Choroid plexus epithelial cell (primary cell): ENCODE measurements at regions not wholly inside any gene's neighbourhood (a gene's known extent, or its start where the extent isn't known, plus 50 kb on each side); places are given as distances from the start of the nearest gene placed in this dataset.

Experiments used
- DNase-seq: peaks from one replicate; pipeline ENCODE4 v3.0.0-alpha.2; 2010; ENCODE audit warnings: low read depth
- H3K4me3 ChIP-seq: 2 replicates; pipeline ENCODE4 v1.5.1; 2011; ENCODE audit warnings: low read depth, mild to moderate bottlenecking, control low read depth, low read length, moderate library complexity
- CTCF ChIP-seq: conservative IDR thresholded peaks from 2 replicates; pipeline ENCODE4 v1.5.1; 2011; ENCODE audit warnings: low read depth, mild to moderate bottlenecking, control low read depth, inconsistent platforms, low read length, moderate library complexity

- H3K4me3 ChIP-seq = no peak overlapping the region
- DNase-seq = no peak
- TF ChIP-seq CTCF = no peak
Measured at GRCh38 chr2:60221098-60221497, 332.4 kb downstream of the BCL11A start.

GRCh38 chr2:60219536-60219935, 333.9 kb downstream of the BCL11A start:
- no peak for DNase-seq
- TF ChIP-seq CTCF = no peak
- H3K4me3 ChIP-seq = no peak overlapping the region

- no peak for TF ChIP-seq CTCF
- H3K4me3 ChIP-seq = no peak overlapping the region
- no peak for DNase-seq
Measured at GRCh38 chr2:60216452-60216995, 336.9 kb downstream of the BCL11A start.

- H3K4me3 ChIP-seq = no peak overlapping the region
- no peak for DNase-seq
- TF ChIP-seq CTCF = no peak
Measured at GRCh38 chr2:60215386-60215901, 338.0 kb downstream of the BCL11A start.

GRCh38 chr2:60214626-60214875, 338.9 kb downstream of the BCL11A start:
- DNase-seq = no peak
- TF ChIP-seq CTCF = no peak
- H3K4me3 ChIP-seq = no peak overlapping the region

- no peak overlapping the region for H3K4me3 ChIP-seq
- DNase-seq = no peak
- TF ChIP-seq CTCF = no peak
Measured at GRCh38 chr2:60213865-60214625, 339.4 kb downstream of the BCL11A start.
